Loucy (cell line): ENCODE measurements at regions not wholly inside any gene's neighbourhood (a gene's known extent, or its start where the extent isn't known, plus 50 kb on each side); places are given as distances from the start of the nearest gene placed in this dataset.

Experiments used
- H2AFZ ChIP-seq: fragments of 200-600 bp; sonication (generic); 2 replicates; pipeline ENCODE4 v1.6.0; 2016; ENCODE audit warnings: antibody characterized with exemption, mild to moderate bottlenecking, low read length, moderate library complexity
- H3F3A ChIP-seq: fragments of 200-600 bp; 2 replicates; pipeline ENCODE4 v1.6.0; 2016; ENCODE audit warnings: antibody characterized with exemption, low read depth, mild to moderate bottlenecking
- H3K27me3 ChIP-seq: fragments of 200-600 bp; sonication (generic); 2 replicates; pipeline ENCODE4 v1.6.1; 2014; ENCODE audit warnings: low read length, mild to moderate bottlenecking; ENCODE audit not compliant: insufficient read depth, poor library complexity, severe bottlenecking
- H3K36me3 ChIP-seq: fragments of 200-600 bp; sonication (generic); 2 replicates; pipeline ENCODE4 v1.6.1; 2016; ENCODE audit warnings: low read length; ENCODE audit not compliant: insufficient read depth
- H3K4me1 ChIP-seq: fragments of 200-600 bp; sonication (generic); 2 replicates; pipeline ENCODE4 v1.5.1; 2014; ENCODE audit warnings: low read length, mild to moderate bottlenecking; ENCODE audit not compliant: insufficient read depth, poor library complexity, severe bottlenecking
- H3K4me2 ChIP-seq: fragments of 200-600 bp; sonication (generic); 2 replicates; pipeline ENCODE4 v1.6.0; 2014; ENCODE audit warnings: antibody characterized with exemption, low read length, low read depth, mild to moderate bottlenecking; ENCODE audit not compliant: poor library complexity, severe bottlenecking
- H3K4me3 ChIP-seq: fragments of 200-600 bp; sonication (generic); 2 replicates; pipeline ENCODE4 v1.5.1; 2014; ENCODE audit warnings: low read length, mild to moderate bottlenecking, mixed read lengths; ENCODE audit not compliant: poor library complexity, severe bottlenecking
- H3K79me2 ChIP-seq: fragments of 200-600 bp; sonication (generic); 2 replicates; pipeline ENCODE4 v1.6.1; 2014; ENCODE audit warnings: low read length; ENCODE audit not compliant: insufficient read depth
- H3K9ac ChIP-seq: fragments of 200-600 bp; sonication (generic); 2 replicates; pipeline ENCODE4 v1.6.0; 2014; ENCODE audit warnings: mild to moderate bottlenecking, low read depth, low read length, moderate library complexity; ENCODE audit not compliant: poor library complexity, severe bottlenecking
- H3K9me2 ChIP-seq: fragments of 200-600 bp; sonication (generic); replicated peaks from 2 replicates; pipeline ENCODE4 v1.6.1; 2016; ENCODE audit warnings: low read depth, low read length, mixed read lengths
- H3K9me3 ChIP-seq: fragments of 200-600 bp; sonication (generic); 2 replicates; pipeline ENCODE4 v1.6.1; 2014; ENCODE audit warnings: mild to moderate bottlenecking, antibody characterized with exemption, low read length, low read depth; ENCODE audit not compliant: insufficient read depth
- H4K20me1 ChIP-seq: fragments of 200-600 bp; sonication (generic); 2 replicates; pipeline ENCODE4 v1.6.0; 2014; ENCODE audit warnings: antibody characterized with exemption, low read length, mild to moderate bottlenecking; ENCODE audit not compliant: insufficient read depth, poor library complexity, severe bottlenecking
- CTCF ChIP-seq: fragments of 200-600 bp; sonication (generic); conservative IDR thresholded peaks from 2 replicates; pipeline ENCODE4 v1.5.1; 2014; ENCODE audit warnings: mild to moderate bottlenecking, antibody characterized with exemption, low read length
- EZH2phosphoT487 ChIP-seq: fragments of 200-600 bp; IDR thresholded peaks from 2 replicates; pipeline ENCODE4 v1.6.1; 2018; ENCODE audit warnings: antibody characterized with exemption, mild to moderate bottlenecking, moderate library complexity, borderline replicate concordance

GRCh38 chr1:117678246-117678977 is 72.6 kb downstream of the TENT5C start:
- no peak overlapping the region for H2AFZ ChIP-seq
- no peaks in the 10 kb centered on the region for H3K36me3 ChIP-seq
- H3F3A ChIP-seq: no peaks in the 10 kb centered on the region
- H3K9me3 ChIP-seq: no peaks in the 10 kb centered on the region
- no peak for TF ChIP-seq EZH2phosphoT487
- no peak for TF ChIP-seq CTCF
- no peaks in the 10 kb centered on the region for H3K9me2 ChIP-seq
- no peak overlapping the region for H3K4me2 ChIP-seq
- peaks cover 10% of the 10 kb centered on the region for H3K4me1 ChIP-seq
- no peaks in the 10 kb centered on the region for H3K27me3 ChIP-seq
- no peak overlapping the region for H3K9ac ChIP-seq
- no peak overlapping the region for H3K4me3 ChIP-seq
- no peaks in the 10 kb centered on the region for H3K79me2 ChIP-seq
- H4K20me1 ChIP-seq: no peaks in the 10 kb centered on the region

GRCh38 chr1:117679299-117679698 is 73.5 kb downstream of the TENT5C start:
- Histone ChIP-seq H3K79me2 (no peaks in the 10 kb centered on the region), H3K4me1 (peaks cover 2% of the 10 kb centered on the region), H3K27me3 (no peaks in the 10 kb centered on the region), H3F3A (no peaks in the 10 kb centered on the region), H3K9me2 (no peaks in the 10 kb centered on the region), H4K20me1 (no peaks in the 10 kb centered on the region), H3K9ac (no peak overlapping the region), H3K4me3 (no peak overlapping the region), H3K4me2 (no peak overlapping the region), H2AFZ (no peak overlapping the region), H3K9me3 (no peaks in the 10 kb centered on the region), H3K36me3 (no peaks in the 10 kb centered on the region)
- TF ChIP-seq EZH2phosphoT487: no peak
- no peak for TF ChIP-seq CTCF

- Histone ChIP-seq H3K4me1 (no peaks in the 10 kb centered on the region), H3F3A (no peaks in the 10 kb centered on the region), H3K79me2 (no peaks in the 10 kb centered on the region), H3K9ac (no peak overlapping the region), H3K27me3 (no peaks in the 10 kb centered on the region), H3K9me3 (no peaks in the 10 kb centered on the region), H3K36me3 (no peaks in the 10 kb centered on the region), H4K20me1 (no peaks in the 10 kb centered on the region), H2AFZ (no peak overlapping the region), H3K9me2 (no peaks in the 10 kb centered on the region), H3K4me2 (no peak overlapping the region), H3K4me3 (no peak overlapping the region)
- TF ChIP-seq CTCF (no peak), EZH2phosphoT487 (no peak)
These were observed 74.0 kb downstream of the TENT5C start for GRCh38 chr1:117679868-117680267.
